MM.1S (cell line): ENCODE measurements at regions not wholly inside any gene's neighbourhood (a gene's known extent, or its start where the extent isn't known, plus 50 kb on each side); places are given as distances from the start of the nearest gene placed in this dataset.

ENCODE experiments used
- DNase-seq: peaks from one replicate; pipeline ENCODE4 v3.0.0-alpha.2; 2015
- H2AFZ ChIP-seq: fragments of 300-600 bp; sonication (generic); 2 replicates; pipeline ENCODE4 v1.6.0; 2016; ENCODE audit warnings: antibody characterized with exemption, low read length
- H3F3A ChIP-seq: fragments of 300-600 bp; sonication (generic); 2 replicates; pipeline ENCODE4 v1.6.1; 2016; ENCODE audit warnings: mild to moderate bottlenecking, antibody characterized with exemption, low read length, moderate library complexity, mixed read lengths; ENCODE audit not compliant: insufficient read depth
- H3K27ac ChIP-seq: fragments of 300-600 bp; sonication (generic); 2 replicates; pipeline ENCODE4 v1.5.1; 2016; ENCODE audit warnings: mild to moderate bottlenecking, low read length
- H3K27me3 ChIP-seq: fragments of 300-600 bp; sonication (generic); replicated peaks from 2 replicates; pipeline ENCODE4 v1.6.0; 2016; ENCODE audit warnings: low read length; ENCODE audit not compliant: insufficient read depth
- H3K36me3 ChIP-seq: fragments of 300-600 bp; sonication (generic); replicated peaks from 2 replicates; pipeline ENCODE4 v1.6.1; 2016; ENCODE audit warnings: mild to moderate bottlenecking, low read length, mixed read lengths; ENCODE audit not compliant: insufficient read depth
- H3K4me1 ChIP-seq: fragments of 300-600 bp; sonication (generic); 2 replicates; pipeline ENCODE4 v1.6.1; 2016; ENCODE audit warnings: low read length, mixed read lengths
- H3K4me2 ChIP-seq: fragments of 300-600 bp; sonication (generic); 2 replicates; pipeline ENCODE4 v1.6.0; 2016; ENCODE audit warnings: low read depth, low read length
- H3K4me3 ChIP-seq: fragments of 300-600 bp; sonication (generic); 2 replicates; pipeline ENCODE4 v1.5.1; 2016; ENCODE audit warnings: low read length, mixed read lengths
- H3K79me2 ChIP-seq: fragments of 300-600 bp; sonication (generic); 2 replicates; pipeline ENCODE4 v1.6.1; 2016; ENCODE audit warnings: mixed run types, low read length, mixed read lengths
- H3K9ac ChIP-seq: fragments of 300-600 bp; sonication (generic); 2 replicates; pipeline ENCODE4 v1.6.1; 2016; ENCODE audit warnings: low read length, mixed read lengths
- H3K9me2 ChIP-seq: fragments of 300-600 bp; sonication (generic); replicated peaks from 2 replicates; pipeline ENCODE4 v1.6.1; 2016; ENCODE audit warnings: mild to moderate bottlenecking, low read length, mixed read lengths; ENCODE audit not compliant: insufficient read depth
- H3K9me3 ChIP-seq: fragments of 300-600 bp; sonication (generic); replicated peaks from 2 replicates; pipeline ENCODE4 v1.6.1; 2016; ENCODE audit warnings: mild to moderate bottlenecking, low read length, mixed read lengths; ENCODE audit not compliant: insufficient read depth
- H4K20me1 ChIP-seq: fragments of 300-600 bp; sonication (generic); 2 replicates; pipeline ENCODE4 v1.6.1; 2016; ENCODE audit warnings: mild to moderate bottlenecking, low read length, moderate library complexity, mixed read lengths; ENCODE audit not compliant: insufficient read depth
- CTCF ChIP-seq: fragments of 300-600 bp; sonication (generic); IDR thresholded peaks from 2 replicates; pipeline ENCODE4 v1.5.1; 2016; ENCODE audit warnings: antibody characterized with exemption, low read length, mixed read lengths
- EZH2 ChIP-seq: fragments of 300-600 bp; sonication (generic); optimal IDR thresholded peaks from 2 replicates; pipeline ENCODE3; 2017; ENCODE audit warnings: low read depth, mild to moderate bottlenecking, antibody characterized with exemption, low read length, mixed read lengths
- EZH2phosphoT487 ChIP-seq: fragments of 300-600 bp; sonication (generic); IDR thresholded peaks from 2 replicates; pipeline ENCODE4 v1.6.1; 2018; ENCODE audit warnings: antibody characterized with exemption, low read length

- Histone ChIP-seq H3K9me3 (no peaks in the 10 kb centered on the region), H3F3A (no peaks in the 10 kb centered on the region), H2AFZ (no peak overlapping the region), H3K9ac (no peak overlapping the region), H3K9me2 (no peaks in the 10 kb centered on the region), H3K27me3 (no peaks in the 10 kb centered on the region), H3K36me3 (no peaks in the 10 kb centered on the region), H3K27ac (no peak overlapping the region), H4K20me1 (no peaks in the 10 kb centered on the region), H3K4me3 (no peak overlapping the region), H3K4me2 (no peak overlapping the region), H3K79me2 (no peaks in the 10 kb centered on the region), H3K4me1 (no peaks in the 10 kb centered on the region)
- TF ChIP-seq EZH2: no peak
- TF ChIP-seq EZH2phosphoT487: no peak
- TF ChIP-seq CTCF: no peak
- DNase-seq: no peak
Measured at GRCh38 chr18:31213641-31214040, 51.0 kb upstream of the DSC1 start.

GRCh38 chr18:31217038-31217849, 54.6 kb upstream of the DSC1 start:
- H3K27me3 ChIP-seq: no peaks in the 10 kb centered on the region
- H3K27ac ChIP-seq: no peak overlapping the region
- H2AFZ ChIP-seq: no peak overlapping the region
- H3K36me3 ChIP-seq: no peaks in the 10 kb centered on the region
- H3K9ac ChIP-seq: no peak overlapping the region
- no peaks in the 10 kb centered on the region for H3K9me2 ChIP-seq
- no peak for DNase-seq
- TF ChIP-seq EZH2 (no peak), EZH2phosphoT487 (no peak), CTCF (no peak)
- no peaks in the 10 kb centered on the region for H3K9me3 ChIP-seq
- H3K4me3 ChIP-seq: no peak overlapping the region
- no peaks in the 10 kb centered on the region for H3K79me2 ChIP-seq
- H3K4me1 ChIP-seq: 0 out of 2 replicates have a peak, but pooled peaks cover 4% of the 10 kb centered on the region
- H4K20me1 ChIP-seq: no peaks in the 10 kb centered on the region
- H3F3A ChIP-seq: no peaks in the 10 kb centered on the region
- no peak overlapping the region for H3K4me2 ChIP-seq

- H3K4me2 ChIP-seq: no peak overlapping the region
- H3K9me3 ChIP-seq: no peaks in the 10 kb centered on the region
- TF ChIP-seq EZH2phosphoT487: no peak
- TF ChIP-seq EZH2: no peak
- TF ChIP-seq CTCF: no peak
- H3F3A ChIP-seq: no peaks in the 10 kb centered on the region
- no peak for DNase-seq
- H3K4me3 ChIP-seq: no peak overlapping the region
- no peaks in the 10 kb centered on the region for H4K20me1 ChIP-seq
- H3K27me3 ChIP-seq: no peaks in the 10 kb centered on the region
- H3K9me2 ChIP-seq: no peaks in the 10 kb centered on the region
- no peaks in the 10 kb centered on the region for H3K36me3 ChIP-seq
- H3K4me1 ChIP-seq: 0 out of 2 replicates have a peak, but pooled peaks cover 4% of the 10 kb centered on the region
- H2AFZ ChIP-seq: no peak overlapping the region
- H3K9ac ChIP-seq: no peak overlapping the region
- no peak overlapping the region for H3K27ac ChIP-seq
- H3K79me2 ChIP-seq: no peaks in the 10 kb centered on the region
Measured at GRCh38 chr18:31218671-31219383, 56.2 kb upstream of the DSC1 start.
